Germinal center (tissue), 1 donor: ENCODE measurements at regions not wholly inside any gene's neighbourhood (a gene's known extent, or its start where the extent isn't known, plus 50 kb on each side); places are given as distances from the start of the nearest gene placed in this dataset.

Experiments
- DNase-seq: peaks from one replicate; pipeline ENCODE4 v3.0.0; 2012; ENCODE audit warnings: mixed read lengths, low spot score

- DNase-seq = no peak
Observed at GRCh38 chr7:12456506-12456905, 52.8 kb upstream of the VWDE start.

GRCh38 chr7:12458520-12459131 is 55.0 kb upstream of the VWDE start:
- DNase-seq = peak; percentile 11

- DNase-seq = no peak
Observed at GRCh38 chr7:12467837-12468236, 64.2 kb upstream of the VWDE start.

GRCh38 chr7:12469568-12469967 is 65.9 kb upstream of the VWDE start:
- no peak for DNase-seq

- DNase-seq = no peak
Observed at GRCh38 chr7:12470930-12471329, 67.3 kb upstream of the VWDE start.

- DNase-seq = no peak
Observed at GRCh38 chr7:12474035-12474434, 70.4 kb upstream of the VWDE start.

- no peak for DNase-seq
Observed at GRCh38 chr7:12475362-12476063, 71.8 kb upstream of the VWDE start.

- no peak for DNase-seq
Observed at GRCh38 chr7:12477620-12478019, 74.0 kb upstream of the VWDE start.

GRCh38 chr7:12481722-12482121 is 78.1 kb upstream of the VWDE start:
- no peak for DNase-seq

- DNase-seq = no peak
Observed at GRCh38 chr7:12485845-12486244, 82.2 kb upstream of the VWDE start.

- DNase-seq = no peak
Observed at GRCh38 chr7:12488341-12488740, 82.2 kb upstream of the SCIN start.

- DNase-seq = peak; percentile 11
Observed at GRCh38 chr7:12490107-12490688, 80.3 kb upstream of the SCIN start.

- DNase-seq = no peak
Observed at GRCh38 chr7:12490940-12491339, 79.6 kb upstream of the SCIN start.

GRCh38 chr7:12491526-12491925 is 79.0 kb upstream of the SCIN start:
- no peak for DNase-seq

GRCh38 chr7:12493407-12493806 is 77.1 kb upstream of the SCIN start:
- DNase-seq = no peak

GRCh38 chr7:12493863-12494686 is 76.4 kb upstream of the SCIN start:
- no peak for DNase-seq

GRCh38 chr7:12494687-12495024 is 75.9 kb upstream of the SCIN start:
- DNase-seq = no peak

- DNase-seq = peak; percentile 15
Observed at GRCh38 chr7:12496901-12497674, 73.4 kb upstream of the SCIN start.

GRCh38 chr7:12504149-12504548 is 66.4 kb upstream of the SCIN start:
- no peak for DNase-seq

GRCh38 chr7:12508005-12508404 is 62.5 kb upstream of the SCIN start:
- no peak for DNase-seq

- DNase-seq = no peak
Observed at GRCh38 chr7:12508554-12508953, 62.0 kb upstream of the SCIN start.

GRCh38 chr7:12517451-12517850 is 53.1 kb upstream of the SCIN start:
- DNase-seq = no peak
